Endothelial cell (in vitro differentiated cells): ENCODE measurements at regions not wholly inside any gene's neighbourhood (a gene's known extent, or its start where the extent isn't known, plus 50 kb on each side); places are given as distances from the start of the nearest gene placed in this dataset.

Experiments used
- DNase-seq: peaks from one replicate; pipeline ENCODE4 v3.0.0; 2021; ENCODE audit warnings: low spot score
- H3K27ac Mint-ChIP-seq: one replicate; pipeline ENCODE4 v1.8.0; 2021; ENCODE audit warnings: mixed read lengths, inconsistent platforms; ENCODE audit not compliant: unreplicated experiment
- H3K27me3 Mint-ChIP-seq: one replicate; pipeline ENCODE4 v1.8.0; 2021; ENCODE audit warnings: mild to moderate bottlenecking, moderate library complexity, mixed read lengths, inconsistent platforms; ENCODE audit not compliant: unreplicated experiment
- H3K36me3 Mint-ChIP-seq: one replicate; pipeline ENCODE4 v1.8.0; 2021; ENCODE audit warnings: mild to moderate bottlenecking, low read depth, mixed read lengths, inconsistent platforms; ENCODE audit not compliant: unreplicated experiment
- H3K4me1 Mint-ChIP-seq: one replicate; pipeline ENCODE4 v1.8.0; 2021; ENCODE audit warnings: mild to moderate bottlenecking, mixed read lengths, inconsistent platforms; ENCODE audit not compliant: unreplicated experiment
- H3K4me3 Mint-ChIP-seq: one replicate; pipeline ENCODE4 v1.8.0; 2021; ENCODE audit warnings: mild to moderate bottlenecking, mixed read lengths, inconsistent platforms; ENCODE audit not compliant: unreplicated experiment
- H3K9me3 Mint-ChIP-seq: one replicate; pipeline ENCODE4 v1.8.0; 2021; ENCODE audit warnings: mixed read lengths, inconsistent platforms; ENCODE audit not compliant: unreplicated experiment
- CTCF ChIP-seq: fragments of 200-600 bp; sonication (generic); IDR thresholded peaks from one replicate; pipeline ENCODE4 v1.5.0; 2021; ENCODE audit warnings: antibody characterized with exemption; ENCODE audit not compliant: unreplicated experiment

DNA sequence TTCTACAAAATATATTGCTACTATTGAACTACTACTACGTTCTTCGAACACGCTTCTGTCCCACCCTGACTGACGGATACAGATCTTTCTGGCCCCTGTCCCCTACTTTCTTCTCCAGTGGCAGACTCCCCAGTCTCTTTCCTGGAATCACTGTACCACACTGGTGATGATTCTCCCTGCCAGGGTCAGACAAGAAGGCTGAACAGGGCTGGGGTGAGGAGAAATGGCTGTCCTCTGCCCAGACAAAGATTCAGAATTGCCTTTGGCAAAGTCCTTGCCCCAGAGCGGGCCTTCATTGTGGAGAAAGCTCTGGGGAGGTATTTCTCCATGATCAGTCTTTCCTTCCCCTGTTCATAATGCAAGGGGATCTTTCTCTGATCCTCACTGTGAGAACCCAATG is 1417.1 kb downstream of the BRD1 start:
- Mint-ChIP-seq H3K27me3 (no peaks in the 10 kb centered on the region), H3K4me1 (peaks cover 4% of the 10 kb centered on the region), H3K27ac (no peak overlapping the region), H3K4me3 (no peak overlapping the region), H3K9me3 (no peaks in the 10 kb centered on the region), H3K36me3 (no peaks in the 10 kb centered on the region)
- no peak for TF ChIP-seq CTCF
- no peak for DNase-seq

GRCh38 chr22:48407256-48407955 is 1420.3 kb downstream of the BRD1 start:
- no peaks in the 10 kb centered on the region for H3K36me3 Mint-ChIP-seq
- H3K4me3 Mint-ChIP-seq = no peak overlapping the region
- no peaks in the 10 kb centered on the region for H3K4me1 Mint-ChIP-seq
- no peak overlapping the region for H3K27ac Mint-ChIP-seq
- no peak for DNase-seq
- no peak for TF ChIP-seq CTCF
- no peaks in the 10 kb centered on the region for H3K9me3 Mint-ChIP-seq
- H3K27me3 Mint-ChIP-seq = no peaks in the 10 kb centered on the region

- no peaks in the 10 kb centered on the region for H3K9me3 Mint-ChIP-seq
- no peak overlapping the region for H3K4me3 Mint-ChIP-seq
- H3K27ac Mint-ChIP-seq = no peak overlapping the region
- DNase-seq = no peak
- no peaks in the 10 kb centered on the region for H3K36me3 Mint-ChIP-seq
- TF ChIP-seq CTCF = no peak
- H3K27me3 Mint-ChIP-seq = no peaks in the 10 kb centered on the region
- no peaks in the 10 kb centered on the region for H3K4me1 Mint-ChIP-seq
These were observed 1421.5 kb downstream of the BRD1 start for GRCh38 chr22:48406161-48406560.

DNA sequence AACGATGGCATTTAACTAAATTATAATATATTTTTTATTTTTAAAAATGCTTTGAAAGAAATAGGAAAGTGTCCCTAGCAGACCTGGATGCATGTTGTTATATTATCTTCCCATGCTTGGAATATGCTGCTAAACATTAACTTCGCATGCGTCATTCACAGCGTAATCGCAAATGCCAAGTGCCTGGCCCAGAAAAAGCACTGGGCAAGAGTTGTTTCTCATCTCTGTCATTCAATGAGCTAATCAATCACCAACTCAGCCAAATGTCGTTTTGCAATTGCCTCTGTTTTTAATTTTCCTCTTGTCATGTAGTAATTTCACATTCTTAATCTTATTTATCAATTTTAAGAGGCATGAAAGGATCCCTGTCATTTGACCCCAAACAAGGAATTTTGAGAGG is 1421.9 kb downstream of the BRD1 start:
- Mint-ChIP-seq H3K9me3 (no peaks in the 10 kb centered on the region), H3K4me1 (no peaks in the 10 kb centered on the region), H3K27ac (no peak overlapping the region), H3K27me3 (no peaks in the 10 kb centered on the region), H3K36me3 (no peaks in the 10 kb centered on the region), H3K4me3 (no peak overlapping the region)
- TF ChIP-seq CTCF = no peak
- no peak for DNase-seq

DNA sequence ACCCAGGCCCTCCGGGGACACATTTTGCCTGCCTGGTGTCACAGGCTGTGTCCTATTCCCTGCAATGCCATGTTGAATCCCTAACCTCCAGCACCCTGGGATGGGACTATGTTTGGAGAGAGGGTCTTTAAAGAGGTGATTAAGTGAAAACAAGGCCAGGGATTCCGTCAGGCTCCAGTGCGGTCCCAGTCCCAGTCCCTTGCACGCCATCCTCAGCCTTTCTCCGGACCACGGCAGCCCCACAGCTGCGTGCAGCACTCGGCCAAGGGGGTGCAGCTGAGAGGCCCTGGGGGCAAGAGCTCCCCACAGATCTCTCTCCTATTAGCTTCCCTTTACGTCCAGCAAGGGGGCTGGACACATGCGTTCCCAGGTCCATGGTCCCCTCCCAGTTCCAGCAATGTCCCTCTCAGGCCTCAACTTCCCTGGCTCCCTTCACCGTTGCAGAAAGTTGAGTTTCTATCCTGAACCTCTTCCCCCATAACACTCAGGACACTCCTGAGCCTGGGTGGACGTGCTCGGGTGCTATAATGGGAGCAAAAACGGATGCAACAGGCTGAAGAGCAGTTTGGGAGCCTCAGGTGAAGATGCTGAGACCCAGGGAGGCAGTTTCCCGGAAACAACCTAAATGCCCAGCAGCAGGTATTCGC is 1422.7 kb downstream of the BRD1 start:
- H3K4me3 Mint-ChIP-seq = no peak overlapping the region
- H3K27ac Mint-ChIP-seq = no peak overlapping the region

More for the DNA sequence above, 1422.7 kb downstream of the BRD1 start:
- no peak for DNase-seq
- H3K9me3 Mint-ChIP-seq = no peaks in the 10 kb centered on the region
- H3K36me3 Mint-ChIP-seq = no peaks in the 10 kb centered on the region
- H3K4me1 Mint-ChIP-seq = no peaks in the 10 kb centered on the region
- no peak for TF ChIP-seq CTCF
- H3K27me3 Mint-ChIP-seq = no peaks in the 10 kb centered on the region
